ENCODE measurements at regions not wholly inside any gene's neighbourhood (a gene's known extent, or its start where the extent isn't known, plus 50 kb on each side); places are given as distances from the start of the nearest gene placed in this dataset.

DNA sequence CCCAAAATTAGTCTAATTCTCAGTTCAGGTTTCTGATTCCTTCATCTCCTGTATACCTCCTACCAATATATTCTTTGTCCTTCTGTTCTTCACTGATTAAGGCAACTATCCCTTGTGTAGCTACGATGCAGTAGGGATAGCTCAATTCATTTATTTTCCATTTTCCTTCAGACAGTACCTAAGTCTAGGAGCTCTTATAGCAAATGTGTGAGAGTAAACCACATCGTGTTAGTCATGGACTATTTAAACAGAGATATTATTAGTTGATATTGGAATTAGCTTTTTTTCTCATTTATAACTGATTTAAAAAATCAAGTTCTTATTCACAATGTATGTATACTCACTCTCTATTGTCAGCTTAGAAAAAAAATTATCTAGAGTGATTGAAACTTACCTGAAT lies 900.0 kb downstream of the JRKL start:
- DNase-seq (ENCODE audit: low read depth): no peak

- DNase-seq (ENCODE audit: low read depth): no peak
Measured at GRCh38 chr11:97290464-97291041, 900.7 kb downstream of the JRKL start.

DNA sequence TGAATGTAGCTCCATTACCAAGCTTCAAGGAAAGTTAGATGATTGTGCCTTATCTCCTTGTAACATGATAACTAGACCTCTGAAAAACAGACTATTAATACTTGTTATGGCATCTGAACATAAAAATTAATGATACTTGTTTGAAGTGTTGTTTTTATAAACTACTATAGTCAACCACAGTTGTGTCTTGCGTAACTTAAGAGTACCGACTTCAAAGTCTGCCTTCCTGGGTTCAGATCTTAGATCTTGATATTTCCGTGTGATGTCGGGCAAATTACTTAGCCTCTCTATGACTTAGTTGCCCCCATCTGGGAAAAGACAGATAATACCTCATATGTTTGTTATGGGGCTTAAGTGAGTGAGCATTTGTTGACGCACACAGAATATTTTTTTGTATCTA lies 906.5 kb downstream of the JRKL start:
- DNase-seq (ENCODE audit: low read depth): no peak

DNA sequence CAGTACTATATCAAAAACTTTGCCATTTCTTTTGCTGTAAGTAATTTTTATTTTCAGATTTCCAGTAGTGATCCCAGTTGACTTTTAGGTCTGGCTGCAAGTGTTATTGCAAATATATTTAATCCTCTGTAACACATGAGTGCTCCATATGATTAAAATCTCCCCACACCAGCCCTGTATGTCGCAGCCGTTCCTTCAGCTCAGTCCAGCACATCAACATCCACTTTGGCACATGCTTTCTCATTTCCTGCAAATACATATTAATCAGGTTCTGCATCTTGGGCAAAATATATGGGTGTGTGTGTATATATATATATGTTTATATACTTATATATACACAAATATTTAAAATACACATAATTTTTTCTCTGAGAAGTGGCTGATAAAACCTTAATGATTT lies 919.5 kb downstream of the JRKL start:
- no peak for DNase-seq (ENCODE audit: low read depth)

DNA sequence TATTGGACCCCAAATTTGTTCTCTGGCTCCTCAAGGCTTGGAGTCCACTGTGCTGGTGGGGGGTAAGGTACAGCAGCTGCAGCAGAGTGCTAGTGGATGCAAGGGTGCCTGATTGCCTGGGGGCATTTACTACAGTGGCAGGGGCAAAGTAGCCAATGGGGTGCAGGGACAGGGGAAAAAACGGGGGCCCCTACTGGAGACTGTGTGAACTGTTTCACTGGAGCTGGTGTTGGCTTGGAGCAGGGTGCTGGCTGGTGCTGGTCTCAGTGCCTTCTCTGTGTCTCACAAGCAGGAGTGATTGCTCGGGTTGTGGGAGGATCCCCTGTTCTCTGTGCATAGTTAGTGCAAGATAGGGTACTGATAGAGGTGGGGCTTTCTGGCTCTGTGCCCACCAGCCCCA lies 935.9 kb downstream of the JRKL start:
- DNase-seq (ENCODE audit: low read depth): no peak

DNA sequence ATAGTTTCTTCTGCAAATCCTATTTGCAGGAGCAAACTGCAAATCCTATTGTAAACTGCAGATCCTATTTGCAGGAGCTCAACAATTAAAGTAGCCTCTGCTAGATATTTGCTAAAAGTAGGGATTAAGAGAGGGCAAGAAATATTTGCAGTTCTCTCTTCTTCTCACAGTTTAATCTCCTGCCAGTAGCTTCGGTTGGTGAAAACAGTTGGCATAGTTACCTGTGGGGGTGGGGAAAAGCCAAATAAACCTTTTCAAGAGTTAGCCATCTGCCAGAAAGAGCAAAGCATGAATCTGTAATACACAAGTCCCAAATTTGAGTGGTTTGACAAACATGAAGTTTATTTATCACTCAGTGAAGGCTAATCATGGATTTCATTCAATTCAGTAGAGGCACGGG lies 942.5 kb downstream of the JRKL start:
- no peak for DNase-seq (ENCODE audit: low read depth)

GRCh38 chr11:97336064-97336463 lies 946.3 kb downstream of the JRKL start:
- no peak for DNase-seq (ENCODE audit: low read depth)

DNA sequence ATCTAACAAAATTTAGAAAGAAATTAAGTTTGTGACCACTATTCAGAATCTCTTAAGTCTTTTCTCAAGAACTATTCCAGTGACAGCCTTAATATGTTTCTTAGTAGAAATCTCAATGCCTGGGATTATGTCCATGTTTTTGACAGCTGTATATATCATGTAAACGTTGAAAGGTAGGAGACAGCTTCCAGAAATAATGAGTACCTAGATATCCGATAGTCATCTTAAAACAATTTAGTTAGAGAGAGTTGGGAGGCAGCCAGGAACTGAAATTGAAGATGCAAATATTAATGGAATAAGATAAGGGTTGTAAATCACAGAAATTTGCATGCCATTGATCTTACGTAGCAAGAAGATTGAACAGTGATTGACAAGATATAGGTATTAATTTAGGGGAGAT lies 955.2 kb downstream of the JRKL start:
- DNase-seq (ENCODE audit: low read depth): no peak

DNA sequence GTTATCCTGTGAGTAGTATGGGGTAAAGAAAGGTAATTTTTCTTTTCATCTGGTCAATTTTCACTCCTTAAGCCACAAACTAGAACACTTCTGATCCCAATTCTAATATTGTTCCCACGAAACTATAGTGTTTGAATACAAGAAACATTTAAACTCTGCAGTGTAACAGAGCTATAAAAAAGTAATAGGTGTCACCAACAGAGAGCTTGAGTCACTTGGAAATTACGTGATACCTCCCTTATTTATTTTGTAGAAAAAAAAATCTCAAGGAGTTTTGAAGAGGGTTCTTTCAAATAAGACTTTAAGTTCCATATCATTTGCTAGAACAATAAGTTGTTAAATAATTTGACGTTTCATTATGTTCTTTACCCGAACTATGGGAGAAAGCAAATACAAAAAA lies 959.4 kb downstream of the JRKL start:
- DNase-seq (ENCODE audit: low read depth): no peak

- DNase-seq (ENCODE audit: low read depth): peak; percentile 24
Measured at GRCh38 chr11:97351939-97352338, 962.1 kb downstream of the JRKL start.

DNA sequence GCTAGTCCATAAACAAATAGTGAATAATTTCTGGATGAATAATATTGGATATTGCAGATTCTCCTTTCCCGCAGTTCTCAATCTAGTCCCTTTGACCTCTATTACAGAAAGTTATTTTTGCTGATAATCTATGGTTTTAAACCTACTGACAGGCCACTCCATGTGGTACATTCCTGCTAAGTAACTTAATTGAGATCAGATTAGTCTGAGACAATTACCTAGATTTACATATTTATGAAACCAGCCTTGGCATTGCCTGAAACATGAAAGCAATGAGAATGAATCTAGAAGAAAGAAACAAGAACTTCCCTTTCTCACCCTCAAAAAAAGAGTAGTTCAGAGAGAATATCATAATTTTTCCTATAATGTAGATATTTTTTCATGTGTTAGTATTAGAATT lies 964.2 kb downstream of the JRKL start:
- no peak for DNase-seq (ENCODE audit: low read depth)

DNA sequence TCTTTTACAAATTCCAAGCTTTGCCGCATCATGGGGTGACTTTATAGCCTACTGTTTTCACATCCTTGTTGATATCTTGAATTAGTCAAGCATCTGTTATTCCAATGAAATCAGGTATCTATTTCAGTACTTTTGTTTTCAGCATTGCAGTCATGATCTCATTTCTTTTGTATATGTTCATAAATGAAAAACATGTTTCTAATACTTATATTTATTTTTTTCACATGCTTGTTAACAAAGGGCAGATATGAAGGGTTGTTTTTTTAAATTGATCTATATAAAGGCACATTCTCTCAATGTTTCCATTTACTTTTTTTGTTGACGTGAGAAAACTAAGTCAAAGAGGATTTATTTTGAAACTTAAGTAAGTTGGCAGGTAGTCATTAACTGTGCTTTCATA lies 964.8 kb downstream of the JRKL start:
- DNase-seq (ENCODE audit: low read depth): no peak

GRCh38 chr11:97355230-97355629 lies 965.4 kb downstream of the JRKL start:
- no peak for DNase-seq (ENCODE audit: low read depth)

- DNase-seq (ENCODE audit: low read depth): no peak
Measured at GRCh38 chr11:97356144-97356543, 966.3 kb downstream of the JRKL start.

- DNase-seq (ENCODE audit: low read depth): no peak
Measured at GRCh38 chr11:97359016-97359415, 969.2 kb downstream of the JRKL start.

- DNase-seq (ENCODE audit: low read depth): peak; percentile 40
Measured at GRCh38 chr11:97361812-97362378, 972.1 kb downstream of the JRKL start.

- no peak for DNase-seq (ENCODE audit: low read depth)
Measured at GRCh38 chr11:97363331-97363730, 973.5 kb downstream of the JRKL start.

GRCh38 chr11:97364047-97364446 lies 974.2 kb downstream of the JRKL start:
- peak; percentile 24 for DNase-seq (ENCODE audit: low read depth)

GRCh38 chr11:97367406-97368083 lies 977.7 kb downstream of the JRKL start:
- DNase-seq (ENCODE audit: low read depth): no peak

DNA sequence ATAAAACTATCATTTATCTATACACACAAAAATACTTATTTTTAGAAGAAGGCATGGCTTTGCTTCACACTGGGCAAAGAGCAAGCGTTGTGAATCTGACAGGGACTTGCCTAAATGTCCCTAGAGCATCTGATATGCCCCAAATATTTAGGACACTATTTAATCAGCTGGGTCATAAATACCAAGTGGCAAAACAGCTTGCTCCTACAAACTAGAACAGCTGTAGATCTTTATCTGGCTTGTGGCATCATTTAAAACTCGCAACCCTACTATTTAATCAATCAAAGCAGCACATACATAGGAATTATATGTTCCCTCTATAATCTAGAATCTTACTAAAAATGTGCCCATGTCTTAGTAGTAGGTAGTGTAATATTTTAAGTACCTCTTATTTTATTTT lies 999.5 kb downstream of the JRKL start:
- no peak for DNase-seq (ENCODE audit: low read depth)

GRCh38 chr11:97398246-97398645 lies 1008.4 kb downstream of the JRKL start:
- DNase-seq (ENCODE audit: low read depth): no peak

- no peak for DNase-seq (ENCODE audit: low read depth)
Measured at GRCh38 chr11:97409141-97409540, 1019.3 kb downstream of the JRKL start.

GRCh38 chr11:97414801-97415200 lies 1025.0 kb downstream of the JRKL start:
- DNase-seq (ENCODE audit: low read depth): peak; percentile 2

DNA sequence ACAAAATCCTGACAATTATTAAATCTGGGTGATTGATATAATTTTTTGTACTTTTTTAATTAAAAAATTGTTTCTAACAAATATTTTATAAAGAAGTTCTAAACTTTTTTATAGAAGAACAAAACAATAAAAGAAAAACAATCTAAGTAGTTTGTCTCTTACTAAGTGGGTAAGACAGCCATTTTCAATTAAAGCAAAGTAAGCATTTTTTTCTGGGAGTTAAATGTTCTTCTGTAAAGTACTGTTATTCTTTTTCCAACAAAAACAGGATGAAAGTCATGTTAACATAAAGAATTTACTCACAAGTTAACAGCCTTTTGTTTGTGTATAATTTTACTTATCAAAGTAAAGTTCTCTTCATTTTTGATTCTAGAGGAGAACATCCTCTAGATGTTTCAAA lies 1029.9 kb downstream of the JRKL start:
- DNase-seq (ENCODE audit: low read depth): no peak
